OCI-LY3 (cell line): ENCODE measurements at regions not wholly inside any gene's neighbourhood (a gene's known extent, or its start where the extent isn't known, plus 50 kb on each side); places are given as distances from the start of the nearest gene placed in this dataset.
A peak's percentile ranks its signal among the peaks of the same experiment; 100 is the strongest.

ENCODE experiments used
- H2AFZ ChIP-seq: fragments of 200-600, 300-600 bp; shearing (Covaris generic); 2 replicates; pipeline ENCODE4 v1.6.0; 2014; ENCODE audit warnings: antibody characterized with exemption, low read depth, low read length
- H3K27ac ChIP-seq: fragments of 200-600, 300-600 bp; sonication (generic); 2 replicates; pipeline ENCODE4 v1.5.1; 2014; ENCODE audit warnings: mild to moderate bottlenecking, low read length, moderate library complexity, mixed read lengths
- H3K27me3 ChIP-seq: fragments of 200-600, 300-600 bp; sonication (generic); 2 replicates; pipeline ENCODE4 v1.6.1; 2014; ENCODE audit warnings: low read depth, low read length, mixed read lengths
- H3K36me3 ChIP-seq: fragments of 200-600, 300-600 bp; sonication (generic); replicated peaks from 2 replicates; pipeline ENCODE3; 2014; ENCODE audit warnings: low read depth, low read length, mixed read lengths
- H3K4me1 ChIP-seq: fragments of 300-600, 200-600 bp; sonication (generic); 2 replicates; pipeline ENCODE4 v1.6.1; 2014; ENCODE audit warnings: low read length, mixed read lengths
- H3K4me2 ChIP-seq: fragments of 200-600, 300-600 bp; sonication (generic); 2 replicates; pipeline ENCODE4 v1.6.1; 2014; ENCODE audit warnings: low read length, mixed read lengths
- H3K4me3 ChIP-seq: fragments of 300-600, 200-600 bp; sonication (generic); 2 replicates; pipeline ENCODE4 v1.5.1; 2014; ENCODE audit warnings: antibody characterized with exemption, mild to moderate bottlenecking, low read length, moderate library complexity
- H3K79me2 ChIP-seq: fragments of 300-600, 200-600 bp; shearing (Covaris generic); 2 replicates; pipeline ENCODE4 v1.6.1; 2014; ENCODE audit warnings: mild to moderate bottlenecking, low read length, mixed read lengths
- H3K9ac ChIP-seq: fragments of 300-600, 200-600 bp; shearing (Covaris generic); 2 replicates; pipeline ENCODE4 v1.6.0; 2014; ENCODE audit warnings: mild to moderate bottlenecking, low read length, moderate library complexity
- H3K9me3 ChIP-seq: fragments of 200-600, 300-600 bp; shearing (Covaris generic); 2 replicates; pipeline ENCODE4 v1.6.1; 2014; ENCODE audit warnings: low read length, mixed read lengths; ENCODE audit not compliant: insufficient read depth
- H4K20me1 ChIP-seq: fragments of 200-600, 300-600 bp; sonication (generic); 2 replicates; pipeline ENCODE4 v1.6.1; 2016; ENCODE audit warnings: low read length, mixed read lengths; ENCODE audit not compliant: insufficient read depth
- CTCF ChIP-seq: fragments of 200-600, 300-600 bp; sonication (generic); IDR thresholded peaks from 2 replicates; pipeline ENCODE4 v1.5.1; 2014; ENCODE audit warnings: antibody characterized with exemption, low read length, low read depth
- EZH2phosphoT487 ChIP-seq: fragments of 200-600 bp; shearing (Covaris generic); IDR thresholded peaks from 2 replicates; pipeline ENCODE4 v1.6.1; 2018; ENCODE audit warnings: antibody characterized with exemption, mixed run types, low read depth

- Histone ChIP-seq H3K27ac (peak overlapping the region; percentile 95), H3K4me3 (no peak overlapping the region), H3K36me3 (no peaks in the 10 kb centered on the region), H3K9me3 (no peaks in the 10 kb centered on the region), H2AFZ (no peak overlapping the region), H3K4me2 (peak overlapping the region; percentile 23; the same call in 1 of the 2 replicates), H3K9ac (peak overlapping the region; percentile 46; the same call in 1 of the 2 replicates), H3K27me3 (no peaks in the 10 kb centered on the region), H3K79me2 (peaks cover 24% of the 10 kb centered on the region), H4K20me1 (no peaks in the 10 kb centered on the region), H3K4me1 (peaks cover 100% of the 10 kb centered on the region)
- TF ChIP-seq EZH2phosphoT487 (no peak), CTCF (no peak)
These were observed 159.2 kb upstream of the ID2 start for GRCh38 chr2:8522687-8523086.

- no peak overlapping the region for H2AFZ ChIP-seq
- peak overlapping the region; percentile 90 for H3K27ac ChIP-seq
- no peaks in the 10 kb centered on the region for H4K20me1 ChIP-seq
- TF ChIP-seq EZH2phosphoT487 = no peak
- TF ChIP-seq CTCF = no peak
- H3K79me2 ChIP-seq = peaks cover 13% of the 10 kb centered on the region
- no peaks in the 10 kb centered on the region for H3K36me3 ChIP-seq
- peak overlapping the region; percentile 67; the same call in 1 of the 2 replicates for H3K9ac ChIP-seq
- no peaks in the 10 kb centered on the region for H3K27me3 ChIP-seq
- H3K4me3 ChIP-seq = no peak overlapping the region
- H3K4me2 ChIP-seq = peak overlapping the region; percentile 64; the same call in 1 of the 2 replicates
- H3K9me3 ChIP-seq = no peaks in the 10 kb centered on the region
- H3K4me1 ChIP-seq = peaks cover 95% of the 10 kb centered on the region
These were observed 157.5 kb upstream of the ID2 start for GRCh38 chr2:8524388-8524787.

GRCh38 chr2:8524823-8525222 lies 157.0 kb upstream of the ID2 start:
- Histone ChIP-seq H4K20me1 (no peaks in the 10 kb centered on the region), H3K9ac (peak overlapping the region; percentile 67; the same call in 1 of the 2 replicates), H3K79me2 (peaks cover 8% of the 10 kb centered on the region; the same call in 1 of the 2 replicates), H3K4me3 (no peak overlapping the region), H2AFZ (no peak overlapping the region), H3K9me3 (no peaks in the 10 kb centered on the region), H3K27me3 (no peaks in the 10 kb centered on the region), H3K36me3 (no peaks in the 10 kb centered on the region), H3K4me1 (peaks cover 91% of the 10 kb centered on the region), H3K4me2 (peak overlapping the region; percentile 64), H3K27ac (peak overlapping the region; percentile 90)
- TF ChIP-seq CTCF = no peak
- no peak for TF ChIP-seq EZH2phosphoT487

- H3K4me3 ChIP-seq = 0 out of 2 replicates have a peak overlapping the region, but pooled peaks have one; percentile 30
These were observed 156.6 kb upstream of the ID2 start for GRCh38 chr2:8525236-8525581.

More at GRCh38 chr2:8525236-8525581, 156.6 kb upstream of the ID2 start:
- Histone ChIP-seq H3K36me3 (no peaks in the 10 kb centered on the region), H3K9ac (peak overlapping the region; percentile 67), H3K4me1 (peaks cover 87% of the 10 kb centered on the region), H3K4me2 (peak overlapping the region; percentile 64), H3K79me2 (peaks cover 5% of the 10 kb centered on the region; the same call in 1 of the 2 replicates), H2AFZ (no peak overlapping the region), H3K27me3 (no peaks in the 10 kb centered on the region), H3K9me3 (no peaks in the 10 kb centered on the region), H4K20me1 (no peaks in the 10 kb centered on the region), H3K27ac (peak overlapping the region; percentile 90)
- TF ChIP-seq EZH2phosphoT487 (no peak), CTCF (no peak)
